ENCODE measurements at regions not wholly inside any gene's neighbourhood (a gene's known extent, or its start where the extent isn't known, plus 50 kb on each side); places are given as distances from the start of the nearest gene placed in this dataset.

- TF ChIP-seq CTCF (IDR thresholded peaks at IDR 0.05; ENCODE audit: low read depth, low read length) (no peak), POLR2A (IDR thresholded peaks at IDR 0.05; ENCODE audit: extremely low read depth, insufficient read length) (no peak), MAX (IDR thresholded peaks at IDR 0.05; ENCODE audit: low read depth, low read length) (no peak), MYC (IDR thresholded peaks at IDR 0.05; ENCODE audit: low read depth, low read length) (no peak)
Observed at GRCh38 chr20:16203096-16203495, 370.2 kb downstream of the KIF16B start.

Measured in NB4 (cell line).